ENCODE measurements at regions not wholly inside any gene's neighbourhood (a gene's known extent, or its start where the extent isn't known, plus 50 kb on each side); places are given as distances from the start of the nearest gene placed in this dataset.
"Not testable (repeated sequence)": the region's sequence is repeated elsewhere in the genome, so short reads cannot be mapped to it uniquely, and the experiment has no call there.

GRCh38 chr15:89019436-89019835, 68.8 kb upstream of the ABHD2 start:
- no CpG with 5 or more reads among the region's 3 CpGs for WGBS, 2 donors (ENCODE audit: extremely low coverage in 2 of 2, insufficient read length in 2 of 2, insufficient replicate concordance in 1 of 2)
- H3K4ac ChIP-seq (ENCODE audit: low read length) = no peak overlapping the region
- H2BK12ac ChIP-seq (ENCODE audit: low read length) = no peak overlapping the region
- no peak overlapping the region for H3K4me2 ChIP-seq (ENCODE audit: insufficient read depth, low read length, poor library complexity, severe bottlenecking)
- peaks cover 0 to 20% (median 0%) of the 10 kb centered on the region in 3 experiments for H3K27me3 ChIP-seq (ENCODE audit: control insufficient read depth in 3 of 3, insufficient read depth in 3 of 3, low read depth in 1 of 3, low read length in 3 of 3)
- no peak overlapping the region for H2AFZ ChIP-seq (ENCODE audit: low read length)
- H3K27ac ChIP-seq (replicated peaks; ENCODE audit: low read length) = no peak overlapping the region
- H3K9me3 ChIP-seq (replicated peaks in 1 of 2; ENCODE audit: control insufficient read depth in 2 of 2, insufficient read depth in 1 of 2, low read depth in 1 of 2, low read length in 2 of 2) = peaks cover 0 to 5% of the 10 kb centered on the region in 2 donors
- H3K79me1 ChIP-seq (ENCODE audit: low read depth, low read length) = no peaks in the 10 kb centered on the region
- no peak overlapping the region for H4K91ac ChIP-seq (ENCODE audit: low read depth, low read length, poor library complexity)
- H2AK5ac ChIP-seq (ENCODE audit: low read depth, low read length) = no peak overlapping the region
- no peak overlapping the region for H2BK120ac ChIP-seq (ENCODE audit: low read depth, low read length)
- H2BK15ac ChIP-seq (ENCODE audit: low read length) = no peak overlapping the region
- no peak overlapping the region for H4K8ac ChIP-seq (ENCODE audit: low read depth, low read length)
- no peak overlapping the region for H3K9ac ChIP-seq (ENCODE audit: low read depth, low read length, poor library complexity)
- no peak overlapping the region for H3K4me3 ChIP-seq (ENCODE audit: low read length in 2 of 2)
- H2BK5ac ChIP-seq (ENCODE audit: low read length) = no peak overlapping the region
- H3K4me1 ChIP-seq (ENCODE audit: control insufficient read depth in 2 of 2, insufficient read depth in 1 of 2, low read depth in 1 of 2, low read length in 2 of 2) = peaks cover 4 to 7% of the 10 kb centered on the region in 2 donors
- H3K14ac ChIP-seq (ENCODE audit: low read length) = no peak overlapping the region
- no peak overlapping the region for H3K18ac ChIP-seq (ENCODE audit: low read length)
- H3K36me3 ChIP-seq (replicated peaks in 1 of 2; ENCODE audit: control insufficient read depth in 2 of 2, insufficient read depth in 2 of 2, low read length in 2 of 2) = no peaks in the 10 kb centered on the region
- H3K23ac ChIP-seq (ENCODE audit: low read depth, low read length, poor library complexity) = no peak overlapping the region
- no peak for DNase-seq (ENCODE audit: low spot score)

- whole genome bisulfite sequencing, 2 donors (ENCODE audit: extremely low coverage in 2 of 2, insufficient read length in 2 of 2, insufficient replicate concordance in 1 of 2) = no CpG with 5 or more reads among the region's 2 CpGs
- H3K79me1 ChIP-seq (ENCODE audit: low read depth, low read length) = no peaks in the 10 kb centered on the region
- H3K4me3 ChIP-seq (ENCODE audit: low read length in 2 of 2) = no peak overlapping the region
- peaks cover 4 to 7% of the 10 kb centered on the region in 2 donors for H3K4me1 ChIP-seq (ENCODE audit: control insufficient read depth in 2 of 2, insufficient read depth in 1 of 2, low read depth in 1 of 2, low read length in 2 of 2)
- H3K4ac ChIP-seq (ENCODE audit: low read length) = no peak overlapping the region
- H3K36me3 ChIP-seq (replicated peaks in 1 of 2; ENCODE audit: control insufficient read depth in 2 of 2, insufficient read depth in 2 of 2, low read length in 2 of 2) = no peaks in the 10 kb centered on the region
- no peak overlapping the region for H2BK5ac ChIP-seq (ENCODE audit: low read length)
- H3K27ac ChIP-seq (replicated peaks; ENCODE audit: low read length) = no peak overlapping the region
- no peak for DNase-seq (ENCODE audit: low spot score)
- no peak overlapping the region for H3K18ac ChIP-seq (ENCODE audit: low read length)
- H3K9me3 ChIP-seq (replicated peaks in 1 of 2; ENCODE audit: control insufficient read depth in 2 of 2, insufficient read depth in 1 of 2, low read depth in 1 of 2, low read length in 2 of 2) = peaks cover 0 to 1% of the 10 kb centered on the region in 2 donors
- H2AK5ac ChIP-seq (ENCODE audit: low read depth, low read length) = no peak overlapping the region
- H3K4me2 ChIP-seq (ENCODE audit: insufficient read depth, low read length, poor library complexity, severe bottlenecking) = no peak overlapping the region
- H3K9ac ChIP-seq (ENCODE audit: low read depth, low read length, poor library complexity) = no peak overlapping the region
- H4K91ac ChIP-seq (ENCODE audit: low read depth, low read length, poor library complexity) = no peak overlapping the region
- H2BK15ac ChIP-seq (ENCODE audit: low read length) = no peak overlapping the region
- H2BK12ac ChIP-seq (ENCODE audit: low read length) = no peak overlapping the region
- no peak overlapping the region for H2AFZ ChIP-seq (ENCODE audit: low read length)
- H3K23ac ChIP-seq (ENCODE audit: low read depth, low read length, poor library complexity) = no peak overlapping the region
- peaks cover 0 to 20% (median 0%) of the 10 kb centered on the region in 3 experiments for H3K27me3 ChIP-seq (ENCODE audit: control insufficient read depth in 3 of 3, insufficient read depth in 3 of 3, low read depth in 1 of 3, low read length in 3 of 3)
- no peak overlapping the region for H2BK120ac ChIP-seq (ENCODE audit: low read depth, low read length)
- H3K14ac ChIP-seq (ENCODE audit: low read length) = no peak overlapping the region
- H4K8ac ChIP-seq (ENCODE audit: low read depth, low read length) = no peak overlapping the region
Observed at GRCh38 chr15:89021224-89021623, 67.0 kb upstream of the ABHD2 start.

- not testable (repeated sequence) for H3K9me3 ChIP-seq (replicated peaks in 1 of 2; ENCODE audit: control insufficient read depth in 2 of 2, insufficient read depth in 1 of 2, low read depth in 1 of 2, low read length in 2 of 2); H2BK12ac ChIP-seq (ENCODE audit: low read length); H3K36me3 ChIP-seq (replicated peaks in 1 of 2; ENCODE audit: control insufficient read depth in 2 of 2, insufficient read depth in 2 of 2, low read length in 2 of 2); H2BK15ac ChIP-seq (ENCODE audit: low read length); DNase-seq (ENCODE audit: low spot score); H3K23ac ChIP-seq (ENCODE audit: low read depth, low read length, poor library complexity); H4K8ac ChIP-seq (ENCODE audit: low read depth, low read length); H4K91ac ChIP-seq (ENCODE audit: low read depth, low read length, poor library complexity); H3K14ac ChIP-seq (ENCODE audit: low read length); H3K27ac ChIP-seq (replicated peaks; ENCODE audit: low read length); H3K4ac ChIP-seq (ENCODE audit: low read length); H3K4me1 ChIP-seq (ENCODE audit: control insufficient read depth in 2 of 2, insufficient read depth in 1 of 2, low read depth in 1 of 2, low read length in 2 of 2); H2AFZ ChIP-seq (ENCODE audit: low read length); H2BK5ac ChIP-seq (ENCODE audit: low read length); H3K79me1 ChIP-seq (ENCODE audit: low read depth, low read length); H3K9ac ChIP-seq (ENCODE audit: low read depth, low read length, poor library complexity); H2BK120ac ChIP-seq (ENCODE audit: low read depth, low read length); H3K4me2 ChIP-seq (ENCODE audit: insufficient read depth, low read length, poor library complexity, severe bottlenecking); H3K18ac ChIP-seq (ENCODE audit: low read length); H2AK5ac ChIP-seq (ENCODE audit: low read depth, low read length); H3K4me3 ChIP-seq (ENCODE audit: low read length in 2 of 2)
- peaks cover 0 to 17% (median 0%) of the 10 kb centered on the region in 3 experiments for H3K27me3 ChIP-seq (ENCODE audit: control insufficient read depth in 3 of 3, insufficient read depth in 3 of 3, low read depth in 1 of 3, low read length in 3 of 3)
- WGBS, 2 donors (ENCODE audit: extremely low coverage in 2 of 2, insufficient read length in 2 of 2, insufficient replicate concordance in 1 of 2) = no CpG with 5 or more reads among the region's 8 CpGs
Observed at GRCh38 chr15:89021886-89022285, 66.4 kb upstream of the ABHD2 start.

GRCh38 chr15:89023311-89023961, 64.8 kb upstream of the ABHD2 start:
- no peak overlapping the region for H3K4me2 ChIP-seq (ENCODE audit: insufficient read depth, low read length, poor library complexity, severe bottlenecking)
- DNase-seq (ENCODE audit: low spot score) = no peak
- no peaks in the 10 kb centered on the region for H3K79me1 ChIP-seq (ENCODE audit: low read depth, low read length)
- peak overlapping the region; percentile 38 for H3K14ac ChIP-seq (ENCODE audit: low read length)
- H3K4me3 ChIP-seq (ENCODE audit: low read length in 2 of 2) = no peak overlapping the region
- no peak overlapping the region for H3K4ac ChIP-seq (ENCODE audit: low read length)
- H3K27ac ChIP-seq (replicated peaks; ENCODE audit: low read length) = no peak overlapping the region
- no peak overlapping the region for H2BK5ac ChIP-seq (ENCODE audit: low read length)
- H2AK5ac ChIP-seq (ENCODE audit: low read depth, low read length) = no peak overlapping the region
- no peak overlapping the region for H2BK12ac ChIP-seq (ENCODE audit: low read length)
- H3K23ac ChIP-seq (ENCODE audit: low read depth, low read length, poor library complexity) = no peak overlapping the region
- H3K18ac ChIP-seq (ENCODE audit: low read length) = no peak overlapping the region
- H2AFZ ChIP-seq (ENCODE audit: low read length) = no peak overlapping the region
- peak overlapping the region; percentile 65 for H4K8ac ChIP-seq (ENCODE audit: low read depth, low read length)
- H3K4me1 ChIP-seq (ENCODE audit: control insufficient read depth in 2 of 2, insufficient read depth in 1 of 2, low read depth in 1 of 2, low read length in 2 of 2) = no peaks in the 10 kb centered on the region
- no CpG with 5 or more reads among the region's 8 CpGs for WGBS, 2 donors (ENCODE audit: extremely low coverage in 2 of 2, insufficient read length in 2 of 2, insufficient replicate concordance in 1 of 2)
- H2BK120ac ChIP-seq (ENCODE audit: low read depth, low read length) = no peak overlapping the region
- H4K91ac ChIP-seq (ENCODE audit: low read depth, low read length, poor library complexity) = no peak overlapping the region
- H3K9me3 ChIP-seq (replicated peaks in 1 of 2; ENCODE audit: control insufficient read depth in 2 of 2, insufficient read depth in 1 of 2, low read depth in 1 of 2, low read length in 2 of 2) = peaks cover 0 to 2% of the 10 kb centered on the region in 2 donors
- H3K27me3 ChIP-seq (ENCODE audit: control insufficient read depth in 3 of 3, insufficient read depth in 3 of 3, low read depth in 1 of 3, low read length in 3 of 3) = peaks cover 0 to 9% (median 0%) of the 10 kb centered on the region in 3 experiments
- no peak overlapping the region for H2BK15ac ChIP-seq (ENCODE audit: low read length)
- H3K36me3 ChIP-seq (replicated peaks in 1 of 2; ENCODE audit: control insufficient read depth in 2 of 2, insufficient read depth in 2 of 2, low read length in 2 of 2) = no peaks in the 10 kb centered on the region
- H3K9ac ChIP-seq (ENCODE audit: low read depth, low read length, poor library complexity) = no peak overlapping the region
